GM10266 (cell line): ENCODE measurements at regions not wholly inside any gene's neighbourhood (a gene's known extent, or its start where the extent isn't known, plus 50 kb on each side); places are given as distances from the start of the nearest gene placed in this dataset.

Experiments used
- DNase-seq: peaks from one replicate; pipeline ENCODE4 v3.0.0; 2012; ENCODE audit errors: extremely low spot score
- CTCF ChIP-seq: IDR thresholded peaks from 2 replicates; pipeline ENCODE4 v1.5.1; 2012; ENCODE audit warnings: mild to moderate bottlenecking, low read depth; ENCODE audit not compliant: control insufficient read depth, insufficient read depth; ENCODE audit errors: missing control alignments

DNA sequence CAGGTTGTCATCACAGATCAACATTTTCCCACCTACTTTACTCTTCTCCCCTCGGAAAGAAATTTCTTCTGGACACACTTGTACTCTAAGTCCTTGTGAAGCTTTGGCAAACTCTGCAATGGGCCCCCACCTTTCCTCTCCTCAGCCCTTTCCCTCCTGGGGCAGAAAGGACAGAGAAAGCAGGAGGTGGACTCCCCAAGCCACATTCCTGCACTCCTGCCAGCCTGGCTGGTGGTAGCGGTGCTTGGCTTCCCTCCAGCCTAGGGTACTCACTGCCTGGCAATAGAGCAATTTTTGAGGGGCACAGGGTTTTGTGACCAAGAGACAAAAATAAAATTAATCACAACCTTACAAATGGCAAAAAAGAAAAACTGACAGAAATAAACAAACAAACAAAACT lies 451.4 kb downstream of the ZSWIM6 start:
- no peak for DNase-seq

GRCh38 chr5:61784341-61784740 lies 452.3 kb downstream of the ZSWIM6 start:
- no peak for DNase-seq
- TF ChIP-seq CTCF = no peak

More for the DNA sequence above, 451.4 kb downstream of the ZSWIM6 start:
- no peak for TF ChIP-seq CTCF

GRCh38 chr5:61788548-61788947 lies 456.5 kb downstream of the ZSWIM6 start:
- TF ChIP-seq CTCF = no peak
- no peak for DNase-seq

- no peak for TF ChIP-seq CTCF
- DNase-seq = no peak
Measured at GRCh38 chr5:61790007-61790406, 457.9 kb downstream of the ZSWIM6 start.

DNA sequence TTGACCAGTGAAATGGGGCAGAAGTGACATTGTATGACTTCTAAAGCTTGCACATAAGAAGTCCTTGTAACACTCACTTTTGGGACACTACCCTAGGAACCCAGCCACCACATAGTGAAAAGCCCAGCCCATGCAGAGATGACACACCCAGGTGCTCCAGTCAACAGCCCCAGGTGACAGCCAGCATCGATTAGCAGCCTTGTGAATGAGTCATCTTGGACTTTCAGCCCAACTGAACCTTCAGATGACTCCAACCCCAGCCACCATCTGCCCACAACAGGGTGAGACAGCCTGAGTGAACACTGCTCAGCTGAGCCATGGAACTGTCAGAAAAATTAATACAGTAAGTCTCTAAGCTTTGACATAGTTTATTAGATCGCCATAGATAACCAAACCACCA lies 458.6 kb downstream of the ZSWIM6 start:
- no peak for DNase-seq

GRCh38 chr5:61796773-61797172 lies 464.7 kb downstream of the ZSWIM6 start:
- DNase-seq = no peak
- TF ChIP-seq CTCF = no peak

More for the DNA sequence above, 458.6 kb downstream of the ZSWIM6 start:
- TF ChIP-seq CTCF = no peak

- no peak for TF ChIP-seq CTCF
- no peak for DNase-seq
Measured at GRCh38 chr5:61800450-61800849, 468.4 kb downstream of the ZSWIM6 start.
